ENCODE measurements at regions not wholly inside any gene's neighbourhood (a gene's known extent, or its start where the extent isn't known, plus 50 kb on each side); places are given as distances from the start of the nearest gene placed in this dataset.

- no peak for TF ChIP-seq HES4 (CRISPR knock-in tag; IDR thresholded peaks at IDR 0.05; ENCODE audit: borderline replicate concordance)
- no peak for TF ChIP-seq HOXA5 (CRISPR knock-in tag; IDR thresholded peaks at IDR 0.05)
- TF ChIP-seq CTCF (CRISPR knock-in tag; IDR thresholded peaks at IDR 0.05), result no peak
- TF ChIP-seq ZFY (CRISPR knock-in tag; IDR thresholded peaks at IDR 0.05), result no peak
- no peak for TF ChIP-seq NR2F6 (IDR thresholded peaks at IDR 0.05)
- TF ChIP-seq NR2F6 (CRISPR knock-in tag; IDR thresholded peaks at IDR 0.05), result no peak
Observed at GRCh38 chr10:129285459-129285858, 181.6 kb upstream of the MGMT start.

Measured in HepG2 (cell line).